H1 (cell line): ENCODE measurements at regions not wholly inside any gene's neighbourhood (a gene's known extent, or its start where the extent isn't known, plus 50 kb on each side); places are given as distances from the start of the nearest gene placed in this dataset.

Source experiments
- CTCF ChIA-PET: fragments of 300-600 bp; sonication (Branson Sonifier 250); formaldehyde crosslinking; loops from one replicate; lab custom pipeline; 2021; ENCODE audit not compliant: partially characterized antibody; lab: Charles Lee
- POLR2A ChIA-PET: fragments of 300-600 bp; sonication (Branson Sonifier 250); formaldehyde crosslinking; loops from one replicate; lab custom pipeline; 2021; ENCODE audit warnings: inconsistent platforms; ENCODE audit not compliant: partially characterized antibody; lab: Charles Lee
- DNase-seq, 2 experiments: peaks; one replicate each; pipeline versions ENCODE4 v3.0.0 to v3.0.0-alpha.2; 2010 to 2022; ENCODE audit warnings: low spot score in 2 of 2, low read depth in 1 of 2, mixed read lengths in 1 of 2
- FAIRE-seq: peaks from 2 replicates; lab custom pipeline; 2011; peaks lifted over from hg19 to GRCh38; lab: Jason Lieb, UNC
- H2AFZ ChIP-seq: 2 replicates; pipeline ENCODE4 v1.8.1; 2012; ENCODE audit warnings: low read length, inconsistent platforms
- H2AK5ac ChIP-seq: 2 replicates; pipeline ENCODE4 v1.6.1; 2013; ENCODE audit warnings: low read depth, low read length
- H2BK120ac ChIP-seq: replicated peaks from 2 replicates; pipeline ENCODE3; 2013; ENCODE audit warnings: low read depth, low read length, inconsistent platforms
- H2BK12ac ChIP-seq: 2 replicates; pipeline ENCODE4 v1.6.1; 2013; ENCODE audit warnings: low read depth, low read length
- H2BK15ac ChIP-seq: 2 replicates; pipeline ENCODE4 v1.6.1; 2013; ENCODE audit warnings: low read length
- H2BK20ac ChIP-seq: 2 replicates; pipeline ENCODE4 v1.6.1; 2013; ENCODE audit warnings: low read length
- H2BK5ac ChIP-seq: 2 replicates; pipeline ENCODE4 v1.6.1; 2013; ENCODE audit warnings: low read depth, low read length
- H3K14ac ChIP-seq: 2 replicates; pipeline ENCODE4 v1.6.1; 2013; ENCODE audit warnings: inconsistent platforms; ENCODE audit not compliant: insufficient read length
- H3K18ac ChIP-seq: 2 replicates; pipeline ENCODE4 v1.6.1; 2013; ENCODE audit warnings: low read length; ENCODE audit errors: extremely low read depth
- H3K23ac ChIP-seq: 2 replicates; pipeline ENCODE4 v1.6.1; 2013; ENCODE audit warnings: inconsistent platforms; ENCODE audit not compliant: insufficient read length
- H3K23me2 ChIP-seq: 2 replicates; pipeline ENCODE4 v1.6.1; 2013; ENCODE audit warnings: low read depth, low read length
- H3K27ac ChIP-seq: 2 replicates; pipeline ENCODE4 v1.6.1; 2011; ENCODE audit warnings: low read depth, low read length, inconsistent platforms
- H3K27me3 ChIP-seq, 4 experiments: replicated peaks in 1 of 4; 1 replicate in 1 of 4; 2 replicates in 3 of 4; pipeline versions ENCODE4 v1.6.1 to v1.8.1; 2011 to 2013; ENCODE audit warnings: low read length in 3 of 4, mild to moderate bottlenecking in 3 of 4, inconsistent platforms in 2 of 4, mixed read lengths in 2 of 4, moderate library complexity in 1 of 4; ENCODE audit not compliant: control insufficient read depth in 3 of 4, insufficient read depth in 3 of 4; ENCODE audit errors: extremely low read depth in 1 of 4
- H3K36me3 ChIP-seq, 4 experiments: 2 replicates each; pipeline versions ENCODE4 v1.6.1 to v1.8.1; 2011 to 2013; ENCODE audit warnings: mild to moderate bottlenecking in 4 of 4, low read length in 3 of 4, moderate library complexity in 2 of 4, control low read depth in 1 of 4, inconsistent platforms in 1 of 4; ENCODE audit not compliant: insufficient read depth in 4 of 4, control insufficient read depth in 2 of 4
- H3K4ac ChIP-seq: replicated peaks from 2 replicates; pipeline ENCODE3; 2013; ENCODE audit warnings: low read length, low read depth, mixed read lengths, inconsistent platforms; ENCODE audit not compliant: insufficient read length
- H3K4me1 ChIP-seq, 4 experiments: replicated peaks in 1 of 4; 1 replicate in 1 of 4; 2 replicates in 3 of 4; pipeline versions ENCODE4 v1.6.1 to v1.8.1; 2011 to 2013; ENCODE audit warnings: low read length in 3 of 4, inconsistent platforms in 2 of 4, mixed read lengths in 1 of 4; ENCODE audit not compliant: insufficient read depth in 4 of 4, control insufficient read depth in 3 of 4
- H3K4me2 ChIP-seq, 2 experiments: 2 replicates each; pipeline versions ENCODE4 v1.6.1 to v1.8.1; 2011 to 2013; ENCODE audit warnings: low read depth in 2 of 2, low read length in 2 of 2, control low read depth in 1 of 2, inconsistent platforms in 1 of 2, mild to moderate bottlenecking in 1 of 2; ENCODE audit not compliant: insufficient read depth in 1 of 2
- H3K4me3 ChIP-seq, 4 experiments: fragments of 200-600, 300-600 bp in 1 of 4; sonication (generic), shearing (Covaris generic), sonication (Bioruptor Twin) in 1 of 4; 2 replicates each; pipeline versions ENCODE4 v1.5.1 to v1.8.1; 2011 to 2016; ENCODE audit warnings: low read length in 4 of 4, low read depth in 3 of 4, control low read depth in 2 of 4, inconsistent platforms in 2 of 4, mild to moderate bottlenecking in 2 of 4, mixed read lengths in 1 of 4, moderate library complexity in 1 of 4; ENCODE audit not compliant: insufficient read depth in 2 of 4; ENCODE audit errors: extremely low read depth in 1 of 4
- H3K56ac ChIP-seq: replicated peaks from 2 replicates; pipeline ENCODE3; 2013; ENCODE audit warnings: low read depth, mild to moderate bottlenecking, mixed read lengths, low read length, inconsistent platforms; ENCODE audit not compliant: insufficient read length
- H3K79me1 ChIP-seq: 2 replicates; pipeline ENCODE4 v1.6.1; 2013; ENCODE audit warnings: low read depth, low read length, control low read depth
- H3K79me2 ChIP-seq, 2 experiments: 2 replicates each; pipeline versions ENCODE4 v1.6.1 to v1.8.1; 2012 to 2013; ENCODE audit warnings: low read length in 2 of 2, mild to moderate bottlenecking in 2 of 2, inconsistent platforms in 1 of 2; ENCODE audit not compliant: insufficient read depth in 2 of 2, control insufficient read depth in 1 of 2
- H3K9ac ChIP-seq, 4 experiments: replicated peaks in 1 of 4; 1 replicate in 1 of 4; 2 replicates in 3 of 4; pipeline versions ENCODE4 v1.6.1 to v1.8.1; 2011 to 2013; ENCODE audit warnings: low read depth in 3 of 4, low read length in 3 of 4, control low read depth in 2 of 4, mild to moderate bottlenecking in 2 of 4, moderate library complexity in 2 of 4, inconsistent platforms in 1 of 4; ENCODE audit errors: extremely low read depth in 1 of 4
- H3K9me3 ChIP-seq, 2 experiments: 2 replicates each; pipeline versions ENCODE4 v1.6.1 to v1.8.1; 2012 to 2013; ENCODE audit warnings: mild to moderate bottlenecking in 2 of 2, moderate library complexity in 2 of 2, control low read depth in 1 of 2, inconsistent platforms in 1 of 2, low read depth in 1 of 2, low read length in 1 of 2, mixed read lengths in 1 of 2; ENCODE audit not compliant: insufficient read depth in 2 of 2
- H4K20me1 ChIP-seq, 2 experiments: replicated peaks in 1 of 2; 2 replicates each; pipeline versions ENCODE3 to v1.8.1; 2011 to 2013; ENCODE audit warnings: inconsistent platforms in 2 of 2, low read length in 2 of 2, mild to moderate bottlenecking in 1 of 2; ENCODE audit not compliant: insufficient read depth in 2 of 2, control insufficient read depth in 1 of 2
- H4K5ac ChIP-seq: 2 replicates; pipeline ENCODE4 v1.6.1; 2013; ENCODE audit warnings: low read length, low read depth, mixed read lengths, inconsistent platforms; ENCODE audit not compliant: insufficient read length
- H4K8ac ChIP-seq: 2 replicates; pipeline ENCODE4 v1.8.0; 2013; ENCODE audit warnings: mild to moderate bottlenecking, moderate library complexity, low read length, inconsistent platforms; ENCODE audit not compliant: insufficient read depth; ENCODE audit errors: extremely low read depth
- H4K91ac ChIP-seq: replicated peaks from 2 replicates; pipeline ENCODE3; 2013; ENCODE audit warnings: low read length, mixed read lengths, inconsistent platforms; ENCODE audit not compliant: insufficient read length
- ATF2 ChIP-seq: IDR thresholded peaks from 2 replicates; pipeline ENCODE4 v1.6.1; 2012; ENCODE audit warnings: low read length, inconsistent platforms
- CTBP2 ChIP-seq: IDR thresholded peaks from 2 replicates; pipeline ENCODE4 v1.7.0; 2011; ENCODE audit warnings: borderline replicate concordance, mild to moderate bottlenecking, moderate library complexity, mixed read lengths, low read length; ENCODE audit not compliant: insufficient read depth, insufficient read length
- HDAC2 ChIP-seq, 2 experiments: fragments of 300-600 bp in 1 of 2; sonication (generic) in 1 of 2; IDR thresholded peaks; 2 replicates each; pipeline ENCODE4 v1.6.1; 2011 to 2012; ENCODE audit warnings: low read depth in 2 of 2, low read length in 2 of 2, mild to moderate bottlenecking in 2 of 2, moderate library complexity in 2 of 2, borderline replicate concordance in 1 of 2, inconsistent platforms in 1 of 2
- KDM1A ChIP-seq: fragments of 200-600, 300-600 bp; sonication (generic); IDR thresholded peaks from 2 replicates; pipeline ENCODE4 v1.7.1; 2016; ENCODE audit warnings: mild to moderate bottlenecking, low read length, borderline replicate concordance
- KDM4A ChIP-seq: IDR thresholded peaks from one replicate; pipeline ENCODE4 v1.7.1; 2012; ENCODE audit warnings: low read depth, mild to moderate bottlenecking, moderate library complexity, low read length, inconsistent platforms; ENCODE audit not compliant: severe bottlenecking
- POLR2A ChIP-seq, 2 experiments: IDR thresholded peaks; 1 replicate in 1 of 2; 2 replicates in 1 of 2; pipeline ENCODE4 v1.6.1; 2011; ENCODE audit warnings: low read depth in 2 of 2, low read length in 2 of 2, mild to moderate bottlenecking in 2 of 2; ENCODE audit errors: control extremely low read depth in 1 of 2
- RXRA ChIP-seq: IDR thresholded peaks from 2 replicates; pipeline ENCODE4 v1.6.1; 2011; ENCODE audit warnings: low read depth, mild to moderate bottlenecking, low read length, moderate library complexity; ENCODE audit not compliant: insufficient read depth
- TAF7 ChIP-seq: optimal IDR thresholded peaks from 2 replicates; pipeline ENCODE3; 2011; ENCODE audit warnings: low read depth, mild to moderate bottlenecking, inconsistent platforms, low read length, moderate library complexity, borderline replicate concordance
- TEAD4 ChIP-seq: IDR thresholded peaks from 2 replicates; pipeline ENCODE4 v1.6.1; 2012; ENCODE audit warnings: low read depth, low read length, inconsistent platforms, mixed read lengths
- USF2 ChIP-seq: IDR thresholded peaks from 2 replicates; pipeline ENCODE4 v1.6.1; 2011; ENCODE audit warnings: low read length, improper control_type of control experiment
- WGBS, 2 experiments: shearing (Covaris generic) in 1 of 2; methylation state at CpG; one replicate each; pipeline versions ENCODE4 v1.1.6 to v1.1.7; 2013 to 2015; ENCODE audit warnings: low lambda C conversion rate in 2 of 2, mixed read lengths in 2 of 2, inconsistent platforms in 1 of 2, low coverage in 1 of 2, missing lambda C conversion rate in 1 of 2; ENCODE audit not compliant: insufficient replicate concordance in 2 of 2, insufficient coverage in 1 of 2, insufficient read length in 1 of 2; ENCODE audit errors: extremely low coverage in 1 of 2, missing lambda C conversion rate in 1 of 2; 5-methylcytosine and 5-hydroxymethylcytosine counted together

- Histone ChIP-seq H2BK120ac (no peak overlapping the region), H3K79me1 (no peaks in the 10 kb centered on the region), H2AFZ (no peak overlapping the region), H2BK12ac (no peak overlapping the region), H4K91ac (no peak overlapping the region), H3K23ac (no peak overlapping the region), H3K18ac (no peak overlapping the region), H3K27ac (no peak overlapping the region), H3K4me1 (no peaks in the 10 kb centered on the region), H3K4me3 (no peak overlapping the region), H4K8ac (no peak overlapping the region), H2BK15ac (no peak overlapping the region), H2BK20ac (no peak overlapping the region), H4K20me1 (no peaks in the 10 kb centered on the region), H2BK5ac (no peak overlapping the region), H3K9me3 (no peaks in the 10 kb centered on the region), H3K9ac (no peak overlapping the region), H3K4me2 (no peak overlapping the region), H3K36me3 (no peaks in the 10 kb centered on the region), H3K27me3 (no peaks in the 10 kb centered on the region), H3K79me2 (no peaks in the 10 kb centered on the region), H3K4ac (no peak overlapping the region), H3K56ac (no peak overlapping the region), H4K5ac (no peak overlapping the region), H3K14ac (no peak overlapping the region), H3K23me2 (no peaks in the 10 kb centered on the region), H2AK5ac (no peak overlapping the region)
- DNase-seq, result no peak
- POLR2A ChIA-PET, result no interaction called here
- FAIRE-seq, result no peak
- 89% methylated on average over 7 of the region's 7 CpGs; no CpG with 5 or more reads in 1 of the 2 experiments for WGBS, 2 experiments
- CTCF ChIA-PET, result interaction anchor here (1.2 to 1.6 kb wide), 2 partner anchors 9 to 18 kb away, joined by 4 to 5 read pairs; no protein-coding TSS in a partner anchor
- TF ChIP-seq KDM1A (no peak), POLR2A (IDR thresholded peaks at IDR 0.05; ENCODE audit: control extremely low read depth in 1 of 2, low read depth in 2 of 2, low read length in 2 of 2) (no peak), TAF7 (no peak), KDM4A (no peak), CTBP2 (no peak), HDAC2 (IDR thresholded peaks at IDR 0.05; ENCODE audit: borderline replicate concordance in 1 of 2, low read depth in 2 of 2, low read length in 2 of 2) (no peak), RXRA (no peak), ATF2 (no peak), TEAD4 (no peak), USF2 (no peak)
Measured at GRCh38 chr2:217096474-217097225, 236.8 kb upstream of the TNP1 start.
